K562 (cell line): ENCODE measurements at regions not wholly inside any gene's neighbourhood (a gene's known extent, or its start where the extent isn't known, plus 50 kb on each side); places are given as distances from the start of the nearest gene placed in this dataset.

Experiments used
- ATAC-seq: fragments of 200-7000 bp; cut with Tn5 transposase; 3 replicates; pipeline ENCODE4 v1.9.1; 2020; ENCODE audit warnings: moderate library complexity
- BruUV-seq: library from RNA; stranded (reverse); fragments of 400-500 nt; replicated peaks from 2 replicates; lab custom pipeline; 2021; lab: Mats Ljungman, UMichigan
- CTCF ChIA-PET: fragments of 300-600 bp; formaldehyde crosslinking; extraction: SDS; loops from one replicate; lab custom pipeline; 2021; ENCODE audit warnings: low intra/inter-chr PET ratio; lab: Yijun Ruan, JAX
- POLR2A ChIA-PET: fragments of 300-600, 350-650 bp; sonication (Branson Sonifier 250); formaldehyde crosslinking; extraction: SDS; loops from one replicate; lab custom pipeline; 2021; ENCODE audit warnings: antibody characterized with exemption, inconsistent platforms; lab: Yijun Ruan, JAX
- DNase-seq, 4 experiments: peaks; one replicate each; pipeline versions ENCODE4 v3.0.0 to v3.0.0-alpha.2; 2011 to 2018; ENCODE audit warnings: low spot score in 3 of 4, mixed read lengths in 3 of 4; ENCODE audit errors: extremely low read depth in 1 of 4
- FAIRE-seq: peaks from 2 replicates; lab custom pipeline; 2011; peaks lifted over from hg19 to GRCh38; lab: Jason Lieb, UNC
- H2AFZ ChIP-seq: 2 replicates; pipeline ENCODE4 v1.6.0; 2011; ENCODE audit warnings: low read depth, low read length, control low read depth, inconsistent platforms
- H3K27ac ChIP-seq: fragments of 200-600 bp; 3 replicates; pipeline ENCODE4 v1.8.0; 2011; ENCODE audit warnings: low read depth, mild to moderate bottlenecking, control low read depth, inconsistent platforms, low read length, moderate library complexity, mixed read lengths; ENCODE audit errors: extremely low read depth
- H3K27me3 ChIP-seq, 2 experiments: fragments of 300-600 bp in 1 of 2; 2 replicates in 1 of 2; 3 replicates in 1 of 2; pipeline versions ENCODE4 v1.6.0 to v1.8.0; 2011; ENCODE audit warnings: inconsistent platforms in 2 of 2, low read length in 2 of 2, mild to moderate bottlenecking in 1 of 2, mixed read lengths in 1 of 2, moderate library complexity in 1 of 2; ENCODE audit not compliant: control insufficient read depth in 2 of 2, insufficient read depth in 2 of 2
- H3K36me3 ChIP-seq: fragments of 300-600 bp; 3 replicates; pipeline ENCODE4 v1.8.0; 2011; ENCODE audit warnings: mild to moderate bottlenecking, low read length, inconsistent platforms; ENCODE audit not compliant: control insufficient read depth, insufficient read depth
- H3K4me1 ChIP-seq, 2 experiments: fragments of 200-600 bp in 1 of 2; replicated peaks in 1 of 2; 2 replicates in 1 of 2; 3 replicates in 1 of 2; pipeline versions ENCODE4 v1.5.1 to v1.8.0; 2011; ENCODE audit warnings: inconsistent platforms in 2 of 2, low read length in 2 of 2, mild to moderate bottlenecking in 1 of 2, mixed read lengths in 1 of 2, moderate library complexity in 1 of 2; ENCODE audit not compliant: control insufficient read depth in 2 of 2, insufficient read depth in 2 of 2
- H3K4me2 ChIP-seq: 2 replicates; pipeline ENCODE4 v1.6.1; 2011; ENCODE audit warnings: low read length, control low read depth, inconsistent platforms, mixed read lengths; ENCODE audit not compliant: insufficient read depth
- H3K4me3 ChIP-seq: fragments of 200-600 bp; sonication (generic), shearing (Covaris generic); 2 replicates; pipeline ENCODE4 v1.5.1; 2016; ENCODE audit warnings: control low read depth, inconsistent platforms
- H3K79me2 ChIP-seq: fragments of 200-600 bp; 3 replicates; pipeline ENCODE4 v1.8.0; 2011; ENCODE audit warnings: low read length, inconsistent platforms; ENCODE audit not compliant: control insufficient read depth, insufficient read depth
- H3K9ac ChIP-seq, 2 experiments: 2 replicates each; pipeline versions ENCODE4 v1.6.0 to v1.6.1; 2011; ENCODE audit warnings: low read depth in 2 of 2, low read length in 2 of 2, control low read depth in 1 of 2, inconsistent platforms in 1 of 2, mild to moderate bottlenecking in 1 of 2, mixed read lengths in 1 of 2; ENCODE audit not compliant: insufficient read depth in 1 of 2
- H3K9me1 ChIP-seq: one replicate; pipeline ENCODE4 v1.6.0; 2011; ENCODE audit warnings: inconsistent platforms, mild to moderate bottlenecking, low read length, moderate library complexity; ENCODE audit not compliant: control insufficient read depth, insufficient read depth
- H3K9me3 ChIP-seq: replicated peaks from 2 replicates; pipeline ENCODE4 v1.5.1; 2011; ENCODE audit warnings: low read depth, low read length, inconsistent platforms; ENCODE audit not compliant: control insufficient read depth, insufficient read depth
- H4K20me1 ChIP-seq: replicated peaks from 2 replicates; pipeline ENCODE4 v1.6.1; 2011; ENCODE audit warnings: low read length, inconsistent platforms, mixed read lengths; ENCODE audit not compliant: control insufficient read depth, insufficient read depth
- BDP1 ChIP-seq: IDR thresholded peaks from 3 replicates; pipeline ENCODE4 v1.6.1; 2011; ENCODE audit not compliant: insufficient read length, insufficient read depth
- CCAR2 ChIP-seq: fragments of 200-400 bp; formaldehyde crosslinking; IDR thresholded peaks from 2 replicates; pipeline ENCODE4 v1.6.1; 2017; ENCODE audit warnings: mild to moderate bottlenecking, low read depth, low read length
- EP300 ChIP-seq: IDR thresholded peaks from 2 replicates; pipeline ENCODE4 v1.6.1; 2012; ENCODE audit warnings: low read length, improper control_type of control experiment
- HIVEP1 ChIP-seq: fragments of 250-450 bp; sonication (Bioruptor Pico); IDR thresholded peaks from 2 replicates; pipeline ENCODE4 v1.4.0; 2020; ENCODE audit warnings: mild to moderate bottlenecking
- HNRNPK ChIP-seq: fragments of 200-400 bp; formaldehyde crosslinking; IDR thresholded peaks from one replicate; pipeline ENCODE4 v1.6.1; 2018; ENCODE audit warnings: mild to moderate bottlenecking, low read depth, low read length; ENCODE audit not compliant: poor library complexity, severe bottlenecking
- MEF2D ChIP-seq: conservative IDR thresholded peaks from 2 replicates; pipeline ENCODE4 v1.6.1; 2016; ENCODE audit warnings: low read depth, missing genetic modification characterization, missing compliant biosample characterization
- NUFIP1 ChIP-seq: fragments of 450-650 bp; IDR thresholded peaks from 2 replicates; pipeline ENCODE4 v1.6.1; 2018; ENCODE audit not compliant: partially characterized antibody
- PHB ChIP-seq: fragments of 250-450 bp; sonication (Bioruptor Pico); IDR thresholded peaks from 2 replicates; pipeline ENCODE4 v1.5.0; 2021
- PML ChIP-seq: IDR thresholded peaks from 2 replicates; pipeline ENCODE4 v1.6.1; 2012; ENCODE audit warnings: low read length, inconsistent platforms
- SRSF3 ChIP-seq: fragments of 200-400 bp; formaldehyde crosslinking; IDR thresholded peaks from 2 replicates; pipeline ENCODE4 v1.6.1; 2016; ENCODE audit warnings: mild to moderate bottlenecking, low read length, moderate library complexity; ENCODE audit not compliant: insufficient read depth
- ZNF354B ChIP-seq: fragments of 250-450 bp; sonication (Bioruptor Pico); IDR thresholded peaks from 2 replicates; pipeline ENCODE4 v1.4.0; 2020
- WGBS: fragments of 100-300 bp; shearing (Covaris generic); methylation state at CpG from one replicate; pipeline ENCODE4 v1.1.6; 2016; ENCODE audit warnings: low coverage, mixed read lengths; ENCODE audit not compliant: insufficient coverage; ENCODE audit errors: missing lambda C conversion rate; 5-methylcytosine and 5-hydroxymethylcytosine counted together
- in situ Hi-C: fragments of 300-500 bp; cut with MboI; formaldehyde crosslinking; loops from 4 replicates; pipeline ENCODE4 v1.15.0; 2018; ENCODE audit warnings: inconsistent platforms, mixed read lengths
- intact Hi-C: fragments of 100-400 bp; cut with micrococcal nuclease; formaldehyde crosslinking; loops from 2 replicates; pipeline ENCODE4 v1.14.2; 2022
- TF ChIP-seq, protein P1 (sequence below): fragments of 250-450 bp; sonication (Bioruptor Pico); IDR thresholded peaks from 2 replicates; pipeline ENCODE4 v1.6.1; 2021; ENCODE audit warnings: mild to moderate bottlenecking
- TF ChIP-seq, protein P2 (sequence below): fragments of 250-450 bp; sonication (Bioruptor Pico); IDR thresholded peaks from 2 replicates; pipeline ENCODE4 v1.4.0; 2020; ENCODE audit warnings: mild to moderate bottlenecking, moderate library complexity
- TF ChIP-seq, protein P3 (sequence below): fragments of 450-650 bp; IDR thresholded peaks from 2 replicates; pipeline ENCODE4 v1.6.1; 2017; ENCODE audit warnings: antibody characterized with exemption
- TF ChIP-seq, protein P4 (sequence below): fragments of 250-450 bp; sonication (Bioruptor Pico); IDR thresholded peaks from 2 replicates; pipeline ENCODE4 v1.8.0; 2021; ENCODE audit warnings: mild to moderate bottlenecking, moderate library complexity

DNA sequence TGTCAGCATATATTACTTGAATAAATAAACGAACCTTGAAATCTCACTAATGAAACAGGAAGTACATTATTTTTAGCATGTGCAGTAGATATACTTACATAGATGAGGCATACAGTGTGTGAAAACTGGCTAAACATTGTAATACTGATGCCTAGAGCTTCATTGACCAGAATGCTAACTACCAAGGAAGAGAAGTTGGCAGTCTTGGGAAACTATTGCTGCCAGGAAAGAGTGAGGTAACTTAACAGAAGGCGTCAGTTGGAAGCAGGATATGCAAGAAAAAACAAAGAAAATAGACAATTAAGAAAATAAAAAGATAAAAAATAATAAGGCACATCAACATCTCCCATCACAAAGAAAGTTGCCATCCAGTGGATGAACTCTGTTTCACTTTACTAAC, 963.0 kb downstream of the TDRD15 start:
- no peaks in the 10 kb centered on the region for H3K36me3 ChIP-seq
- DNase-seq (no peak), FAIRE-seq (no peak), ATAC-seq (no peak)
- WGBS: 0% methylated on average over 2 of the region's 2 CpGs
- BruUV-seq: no TSS peak
- POLR2A ChIA-PET: no interaction called here
- no peak overlapping the region for H3K4me2 ChIP-seq
- no peaks in the 10 kb centered on the region for H3K9me1 ChIP-seq
- in situ Hi-C loops (no loop called here), intact Hi-C loops (no loop called here)
- no peaks in the 10 kb centered on the region for H3K27me3 ChIP-seq
- H4K20me1 ChIP-seq: no peaks in the 10 kb centered on the region
- CTCF ChIA-PET: no interaction called here
- H3K27ac ChIP-seq: no peak overlapping the region
- no peak overlapping the region for H2AFZ ChIP-seq
- H3K4me3 ChIP-seq: no peak overlapping the region
- no peaks in the 10 kb centered on the region for H3K79me2 ChIP-seq
- no peak overlapping the region for H3K9ac ChIP-seq
- no peaks in the 10 kb centered on the region for H3K4me1 ChIP-seq
- no peaks in the 10 kb centered on the region for H3K9me3 ChIP-seq
- TF ChIP-seq HIVEP1 (CRISPR knock-in tag) (no peak), BDP1 (no peak), NUFIP1 (no peak), SRSF3 (no peak), EP300 (no peak), PML (no peak), PHB (CRISPR knock-in tag) (no peak), HNRNPK (no peak), MEF2D (tag) (no peak), CCAR2 (no peak), ZNF354B (no peak)
- TF ChIP-seq, protein P1, sequence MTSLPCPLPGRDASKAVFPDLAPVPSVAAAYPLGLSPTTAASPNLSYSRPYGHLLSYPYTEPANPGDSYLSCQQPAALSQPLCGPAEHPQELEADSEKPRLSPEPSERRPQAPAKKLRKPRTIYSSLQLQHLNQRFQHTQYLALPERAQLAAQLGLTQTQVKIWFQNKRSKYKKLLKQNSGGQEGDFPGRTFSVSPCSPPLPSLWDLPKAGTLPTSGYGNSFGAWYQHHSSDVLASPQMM: no peak
- TF ChIP-seq, protein P2, sequence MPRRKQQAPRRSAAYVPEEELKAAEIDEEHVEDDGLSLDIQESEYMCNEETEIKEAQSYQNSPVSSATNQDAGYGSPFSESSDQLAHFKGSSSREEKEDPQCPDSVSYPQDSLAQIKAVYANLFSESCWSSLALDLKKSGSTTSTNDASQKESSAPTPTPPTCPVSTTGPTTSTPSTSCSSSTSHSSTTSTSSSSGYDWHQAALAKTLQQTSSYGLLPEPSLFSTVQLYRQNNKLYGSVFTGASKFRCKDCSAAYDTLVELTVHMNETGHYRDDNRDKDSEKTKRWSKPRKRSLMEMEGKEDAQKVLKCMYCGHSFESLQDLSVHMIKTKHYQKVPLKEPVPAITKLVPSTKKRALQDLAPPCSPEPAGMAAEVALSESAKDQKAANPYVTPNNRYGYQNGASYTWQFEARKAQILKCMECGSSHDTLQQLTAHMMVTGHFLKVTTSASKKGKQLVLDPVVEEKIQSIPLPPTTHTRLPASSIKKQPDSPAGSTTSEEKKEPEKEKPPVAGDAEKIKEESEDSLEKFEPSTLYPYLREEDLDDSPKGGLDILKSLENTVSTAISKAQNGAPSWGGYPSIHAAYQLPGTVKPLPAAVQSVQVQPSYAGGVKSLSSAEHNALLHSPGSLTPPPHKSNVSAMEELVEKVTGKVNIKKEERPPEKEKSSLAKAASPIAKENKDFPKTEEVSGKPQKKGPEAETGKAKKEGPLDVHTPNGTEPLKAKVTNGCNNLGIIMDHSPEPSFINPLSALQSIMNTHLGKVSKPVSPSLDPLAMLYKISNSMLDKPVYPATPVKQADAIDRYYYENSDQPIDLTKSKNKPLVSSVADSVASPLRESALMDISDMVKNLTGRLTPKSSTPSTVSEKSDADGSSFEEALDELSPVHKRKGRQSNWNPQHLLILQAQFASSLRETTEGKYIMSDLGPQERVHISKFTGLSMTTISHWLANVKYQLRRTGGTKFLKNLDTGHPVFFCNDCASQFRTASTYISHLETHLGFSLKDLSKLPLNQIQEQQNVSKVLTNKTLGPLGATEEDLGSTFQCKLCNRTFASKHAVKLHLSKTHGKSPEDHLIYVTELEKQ (CRISPR knock-in tag): no peak
- TF ChIP-seq, protein P3, sequence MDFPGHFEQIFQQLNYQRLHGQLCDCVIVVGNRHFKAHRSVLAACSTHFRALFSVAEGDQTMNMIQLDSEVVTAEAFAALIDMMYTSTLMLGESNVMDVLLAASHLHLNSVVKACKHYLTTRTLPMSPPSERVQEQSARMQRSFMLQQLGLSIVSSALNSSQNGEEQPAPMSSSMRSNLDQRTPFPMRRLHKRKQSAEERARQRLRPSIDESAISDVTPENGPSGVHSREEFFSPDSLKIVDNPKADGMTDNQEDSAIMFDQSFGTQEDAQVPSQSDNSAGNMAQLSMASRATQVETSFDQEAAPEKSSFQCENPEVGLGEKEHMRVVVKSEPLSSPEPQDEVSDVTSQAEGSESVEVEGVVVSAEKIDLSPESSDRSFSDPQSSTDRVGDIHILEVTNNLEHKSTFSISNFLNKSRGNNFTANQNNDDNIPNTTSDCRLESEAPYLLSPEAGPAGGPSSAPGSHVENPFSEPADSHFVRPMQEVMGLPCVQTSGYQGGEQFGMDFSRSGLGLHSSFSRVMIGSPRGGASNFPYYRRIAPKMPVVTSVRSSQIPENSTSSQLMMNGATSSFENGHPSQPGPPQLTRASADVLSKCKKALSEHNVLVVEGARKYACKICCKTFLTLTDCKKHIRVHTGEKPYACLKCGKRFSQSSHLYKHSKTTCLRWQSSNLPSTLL: no peak
- TF ChIP-seq, protein P4, sequence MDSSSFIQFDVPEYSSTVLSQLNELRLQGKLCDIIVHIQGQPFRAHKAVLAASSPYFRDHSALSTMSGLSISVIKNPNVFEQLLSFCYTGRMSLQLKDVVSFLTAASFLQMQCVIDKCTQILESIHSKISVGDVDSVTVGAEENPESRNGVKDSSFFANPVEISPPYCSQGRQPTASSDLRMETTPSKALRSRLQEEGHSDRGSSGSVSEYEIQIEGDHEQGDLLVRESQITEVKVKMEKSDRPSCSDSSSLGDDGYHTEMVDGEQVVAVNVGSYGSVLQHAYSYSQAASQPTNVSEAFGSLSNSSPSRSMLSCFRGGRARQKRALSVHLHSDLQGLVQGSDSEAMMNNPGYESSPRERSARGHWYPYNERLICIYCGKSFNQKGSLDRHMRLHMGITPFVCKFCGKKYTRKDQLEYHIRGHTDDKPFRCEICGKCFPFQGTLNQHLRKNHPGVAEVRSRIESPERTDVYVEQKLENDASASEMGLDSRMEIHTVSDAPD: no peak
